Trophoblast cell (in vitro differentiated cells and primary cell): ENCODE measurements at regions not wholly inside any gene's neighbourhood (a gene's known extent, or its start where the extent isn't known, plus 50 kb on each side); places are given as distances from the start of the nearest gene placed in this dataset.
"Not testable (repeated sequence)": the region's sequence is repeated elsewhere in the genome, so short reads cannot be mapped to it uniquely, and the experiment has no call there.

Experiments
- DNase-seq, 2 donors: peaks; one replicate each; pipeline ENCODE4 v3.0.0-alpha.2; 2016
- H2AFZ ChIP-seq: 2 replicates; pipeline ENCODE4 v1.6.1; 2013; ENCODE audit warnings: low read length, moderate library complexity, mild to moderate bottlenecking; ENCODE audit not compliant: insufficient read depth, poor library complexity
- H2AK5ac ChIP-seq: 2 replicates; pipeline ENCODE4 v1.6.1; 2013; ENCODE audit warnings: mild to moderate bottlenecking, low read length
- H2BK120ac ChIP-seq: 2 replicates; pipeline ENCODE4 v1.6.1; 2013; ENCODE audit warnings: low read length, mild to moderate bottlenecking, moderate library complexity; ENCODE audit not compliant: insufficient read depth, poor library complexity
- H2BK12ac ChIP-seq: 2 replicates; pipeline ENCODE4 v1.6.1; 2013; ENCODE audit warnings: mild to moderate bottlenecking, low read length, moderate library complexity
- H2BK5ac ChIP-seq: 2 replicates; pipeline ENCODE4 v1.6.1; 2013; ENCODE audit warnings: low read length, low read depth, moderate library complexity, mild to moderate bottlenecking; ENCODE audit not compliant: poor library complexity
- H3K14ac ChIP-seq: 2 replicates; pipeline ENCODE4 v1.6.1; 2013; ENCODE audit warnings: mild to moderate bottlenecking, low read length
- H3K18ac ChIP-seq: 2 replicates; pipeline ENCODE4 v1.6.1; 2013; ENCODE audit warnings: mild to moderate bottlenecking, low read length
- H3K23ac ChIP-seq: 2 replicates; pipeline ENCODE4 v1.6.1; 2013; ENCODE audit warnings: low read length
- H3K27ac ChIP-seq: 2 replicates; pipeline ENCODE4 v1.5.1; 2013; ENCODE audit warnings: low read depth, mild to moderate bottlenecking, inconsistent platforms, low read length, moderate library complexity
- H3K27me3 ChIP-seq: 2 replicates; pipeline ENCODE4 v1.6.1; 2013; ENCODE audit warnings: inconsistent platforms, mild to moderate bottlenecking, low read length, moderate library complexity; ENCODE audit not compliant: insufficient read depth
- H3K36me3 ChIP-seq, 2 experiments: 1 replicate in 1 of 2; 2 replicates in 1 of 2; pipeline ENCODE4 v1.6.1; 2013; ENCODE audit warnings: low read length in 2 of 2, mild to moderate bottlenecking in 2 of 2, moderate library complexity in 1 of 2; ENCODE audit not compliant: insufficient read depth in 2 of 2, control insufficient read depth in 1 of 2
- H3K4ac ChIP-seq: 2 replicates; pipeline ENCODE4 v1.6.1; 2013; ENCODE audit warnings: low read depth, mild to moderate bottlenecking, low read length, moderate library complexity
- H3K4me1 ChIP-seq, 2 experiments: 1 replicate in 1 of 2; 2 replicates in 1 of 2; pipeline ENCODE4 v1.6.1; 2013; ENCODE audit warnings: low read length in 2 of 2, mild to moderate bottlenecking in 2 of 2, moderate library complexity in 1 of 2; ENCODE audit not compliant: insufficient read depth in 2 of 2, control insufficient read depth in 1 of 2
- H3K4me2 ChIP-seq: 2 replicates; pipeline ENCODE4 v1.6.1; 2013; ENCODE audit warnings: inconsistent platforms, mild to moderate bottlenecking, low read length, moderate library complexity
- H3K4me3 ChIP-seq: 2 replicates; pipeline ENCODE4 v1.5.1; 2013; ENCODE audit warnings: mild to moderate bottlenecking, low read depth, low read length, inconsistent platforms
- H3K79me1 ChIP-seq: one replicate; pipeline ENCODE4 v1.6.1; 2013; ENCODE audit warnings: low read length
- H3K79me2 ChIP-seq: 2 replicates; pipeline ENCODE4 v1.6.1; 2013; ENCODE audit warnings: low read length, mild to moderate bottlenecking; ENCODE audit not compliant: control insufficient read depth, insufficient read depth, poor library complexity
- H3K9ac ChIP-seq: 2 replicates; pipeline ENCODE4 v1.6.1; 2013; ENCODE audit warnings: mild to moderate bottlenecking, low read length
- H3K9me3 ChIP-seq: 2 replicates; pipeline ENCODE4 v1.6.1; 2013; ENCODE audit warnings: low read depth, mild to moderate bottlenecking, control low read depth, inconsistent platforms, low read length; ENCODE audit not compliant: insufficient read depth
- H4K12ac ChIP-seq: 2 replicates; pipeline ENCODE4 v1.6.1; 2013; ENCODE audit warnings: low read depth, mild to moderate bottlenecking, low read length, moderate library complexity
- H4K8ac ChIP-seq: 2 replicates; pipeline ENCODE4 v1.6.1; 2013; ENCODE audit warnings: low read depth, mild to moderate bottlenecking, low read length, moderate library complexity
- H4K91ac ChIP-seq: one replicate; pipeline ENCODE4 v1.6.1; 2013; ENCODE audit warnings: low read depth, mild to moderate bottlenecking, low read length, moderate library complexity
- WGBS: extraction: QIAGEN DNeasy Blood & Tissue Kit; methylation state at CpG from one replicate; pipeline ENCODE4 v1.1.7; 2013; ENCODE audit warnings: missing lambda C conversion rate; ENCODE audit not compliant: insufficient read length, insufficient coverage; ENCODE audit errors: extremely low coverage; 5-methylcytosine and 5-hydroxymethylcytosine counted together

DNA sequence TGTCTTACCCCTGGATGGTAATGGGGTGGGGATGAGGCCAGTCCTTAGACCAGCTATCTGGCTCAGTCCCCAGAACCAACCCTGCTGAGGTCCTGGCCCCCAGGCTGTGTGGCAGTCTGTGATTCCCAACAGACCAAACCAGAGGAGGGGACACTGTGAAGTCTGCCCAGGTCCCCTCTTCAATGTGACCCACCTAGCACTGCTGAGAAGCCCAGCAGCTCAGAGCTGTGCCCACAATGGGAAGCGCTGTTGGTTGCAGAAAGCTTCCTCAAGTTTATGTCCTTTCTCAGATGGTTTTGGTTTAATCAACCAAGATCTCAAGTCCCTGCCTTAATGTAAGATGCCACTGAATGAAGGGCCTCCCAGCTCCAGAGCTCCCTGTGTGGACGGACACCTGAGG is 114.7 kb upstream of the IGLL5 start:
- WGBS = no CpG with 5 or more reads among the region's 2 CpGs
- Histone ChIP-seq H3K23ac (no peak overlapping the region), H3K4me3 (no peak overlapping the region), H2BK120ac (no peak overlapping the region), H3K27me3 (peaks cover 4% of the 10 kb centered on the region), H3K79me2 (no peaks in the 10 kb centered on the region), H3K4ac (no peak overlapping the region), H3K9me3 (no peaks in the 10 kb centered on the region), H3K4me1 (no peaks in the 10 kb centered on the region), H4K91ac (no peak overlapping the region), H4K8ac (no peak overlapping the region), H3K9ac (no peak overlapping the region), H2AK5ac (no peak overlapping the region), H2AFZ (no peak overlapping the region), H3K14ac (no peak overlapping the region), H3K36me3 (no peaks in the 10 kb centered on the region), H3K79me1 (no peaks in the 10 kb centered on the region), H2BK5ac (no peak overlapping the region), H3K4me2 (no peak overlapping the region), H3K27ac (no peak overlapping the region), H4K12ac (no peak overlapping the region), H2BK12ac (no peak overlapping the region), H3K18ac (no peak overlapping the region)
- no peak for DNase-seq

- H3K9ac ChIP-seq = no peak overlapping the region
- no peak overlapping the region for H3K14ac ChIP-seq
- WGBS = no CpG with 5 or more reads among the region's 5 CpGs
- H3K4me1 ChIP-seq = no peaks in the 10 kb centered on the region
- no peaks in the 10 kb centered on the region for H3K79me2 ChIP-seq
- no peak overlapping the region for H2BK120ac ChIP-seq
- H3K79me1 ChIP-seq = no peaks in the 10 kb centered on the region
- no peak overlapping the region for H3K4ac ChIP-seq
- no peak overlapping the region for H3K23ac ChIP-seq
- H3K27ac ChIP-seq = no peak overlapping the region
- no peak overlapping the region for H3K4me3 ChIP-seq
- H2AK5ac ChIP-seq = no peak overlapping the region
- no peak for DNase-seq
- no peak overlapping the region for H4K12ac ChIP-seq
- no peak overlapping the region for H3K18ac ChIP-seq
- H3K36me3 ChIP-seq = no peaks in the 10 kb centered on the region
- no peaks in the 10 kb centered on the region for H3K9me3 ChIP-seq
- no peak overlapping the region for H4K91ac ChIP-seq
- H2AFZ ChIP-seq = no peak overlapping the region
- no peak overlapping the region for H2BK12ac ChIP-seq
- no peak overlapping the region for H2BK5ac ChIP-seq
- H4K8ac ChIP-seq = no peak overlapping the region
- no peak overlapping the region for H3K4me2 ChIP-seq
- H3K27me3 ChIP-seq = peaks cover 4% of the 10 kb centered on the region
Measured at GRCh38 chr22:22773427-22773826, 114.2 kb upstream of the IGLL5 start.

GRCh38 chr22:22773979-22774604 is 113.5 kb upstream of the IGLL5 start:
- Histone ChIP-seq H3K4me1 (no peaks in the 10 kb centered on the region), H3K4me3 (no peak overlapping the region), H4K8ac (no peak overlapping the region), H3K36me3 (no peaks in the 10 kb centered on the region), H4K12ac (no peak overlapping the region), H3K9me3 (no peaks in the 10 kb centered on the region), H3K18ac (no peak overlapping the region), H2BK120ac (no peak overlapping the region), H3K4me2 (no peak overlapping the region), H2AK5ac (no peak overlapping the region), H3K14ac (no peak overlapping the region), H3K27me3 (no peaks in the 10 kb centered on the region), H3K9ac (no peak overlapping the region), H3K27ac (no peak overlapping the region), H3K4ac (no peak overlapping the region), H4K91ac (no peak overlapping the region), H2BK12ac (no peak overlapping the region), H3K79me2 (no peaks in the 10 kb centered on the region), H2BK5ac (no peak overlapping the region), H3K79me1 (no peaks in the 10 kb centered on the region), H3K23ac (no peak overlapping the region), H2AFZ (no peak overlapping the region)
- no CpG with 5 or more reads among the region's 7 CpGs for WGBS
- no peak for DNase-seq

DNA sequence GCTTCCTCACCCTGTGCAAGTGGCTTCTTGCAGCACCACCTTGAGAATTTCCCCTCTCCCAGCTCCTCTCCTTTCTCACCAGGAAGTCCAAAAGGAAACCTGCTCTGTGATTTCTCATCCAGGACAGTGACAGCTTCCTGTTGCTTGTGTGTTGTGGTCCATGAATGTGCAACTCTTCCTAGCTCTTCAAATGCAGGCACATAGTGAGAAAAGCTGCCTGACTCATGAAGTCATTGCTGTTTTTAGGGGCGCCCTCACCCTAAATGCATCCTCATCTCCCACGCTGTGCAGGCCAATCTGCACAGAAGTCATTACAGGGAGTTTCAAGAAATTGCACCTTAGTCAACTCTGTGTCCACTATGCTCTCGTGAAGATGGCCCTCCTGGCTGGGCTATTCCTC is 112.9 kb upstream of the IGLL5 start:
- H3K14ac ChIP-seq, H2AFZ ChIP-seq, H3K18ac ChIP-seq: not testable (repeated sequence)

More for the DNA sequence above, 112.9 kb upstream of the IGLL5 start:
- not testable (repeated sequence) for H2BK12ac ChIP-seq, H3K79me2 ChIP-seq, DNase-seq, H3K27ac ChIP-seq, H4K12ac ChIP-seq, H3K9me3 ChIP-seq, H3K4ac ChIP-seq, H3K4me2 ChIP-seq, H2AK5ac ChIP-seq, H3K27me3 ChIP-seq, H3K4me1 ChIP-seq, H4K91ac ChIP-seq, H3K4me3 ChIP-seq, H3K36me3 ChIP-seq, H3K79me1 ChIP-seq, H4K8ac ChIP-seq, H3K23ac ChIP-seq, H2BK120ac ChIP-seq, H2BK5ac ChIP-seq, H3K9ac ChIP-seq
- no CpG with 5 or more reads among the region's 3 CpGs for WGBS
